ENCODE measurements at regions not wholly inside any gene's neighbourhood (a gene's known extent, or its start where the extent isn't known, plus 50 kb on each side); places are given as distances from the start of the nearest gene placed in this dataset.
A peak's percentile ranks its signal among the peaks of the same experiment; 100 is the strongest.

DNA sequence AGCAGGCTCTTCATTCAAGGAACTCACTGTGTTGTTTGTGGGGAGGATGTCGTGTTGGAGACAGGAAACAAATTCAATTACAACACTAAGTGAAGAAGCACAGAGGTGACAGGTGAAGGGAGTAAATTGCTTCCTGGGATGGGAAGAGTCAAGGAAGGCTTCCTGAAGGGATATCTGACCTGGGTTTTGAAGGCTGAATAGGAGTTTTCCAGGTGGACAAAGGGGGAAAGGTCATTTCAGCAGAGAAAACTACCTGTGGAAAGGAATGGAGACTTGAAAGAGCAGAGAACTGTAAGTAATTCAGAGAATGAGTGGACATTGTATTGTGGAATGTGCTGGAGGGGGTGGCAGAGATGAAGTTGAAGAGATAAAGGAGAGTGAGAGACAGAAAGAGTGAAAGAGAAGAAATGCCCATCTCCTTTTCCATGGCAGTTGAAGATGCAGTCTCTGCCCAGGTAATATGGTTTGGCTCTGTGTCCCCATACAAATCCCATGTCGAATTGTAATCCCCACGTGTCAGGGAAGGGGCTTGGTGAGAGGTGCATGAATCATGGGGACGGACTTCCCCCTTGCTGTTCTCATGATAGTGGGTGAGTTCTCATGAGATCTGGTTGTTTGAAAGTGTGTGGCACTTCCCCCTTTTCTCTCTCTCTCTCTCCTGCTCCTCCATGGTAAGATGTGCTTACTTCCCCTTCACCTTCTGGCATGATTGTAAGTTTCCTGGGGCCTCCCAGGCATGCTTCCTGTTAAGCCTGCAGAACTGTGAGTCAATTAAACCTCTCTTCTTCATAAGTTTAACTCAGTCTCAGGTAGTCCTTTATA is 205.7 kb upstream of the BCOR start:
- no peak for DNase-seq

DNA sequence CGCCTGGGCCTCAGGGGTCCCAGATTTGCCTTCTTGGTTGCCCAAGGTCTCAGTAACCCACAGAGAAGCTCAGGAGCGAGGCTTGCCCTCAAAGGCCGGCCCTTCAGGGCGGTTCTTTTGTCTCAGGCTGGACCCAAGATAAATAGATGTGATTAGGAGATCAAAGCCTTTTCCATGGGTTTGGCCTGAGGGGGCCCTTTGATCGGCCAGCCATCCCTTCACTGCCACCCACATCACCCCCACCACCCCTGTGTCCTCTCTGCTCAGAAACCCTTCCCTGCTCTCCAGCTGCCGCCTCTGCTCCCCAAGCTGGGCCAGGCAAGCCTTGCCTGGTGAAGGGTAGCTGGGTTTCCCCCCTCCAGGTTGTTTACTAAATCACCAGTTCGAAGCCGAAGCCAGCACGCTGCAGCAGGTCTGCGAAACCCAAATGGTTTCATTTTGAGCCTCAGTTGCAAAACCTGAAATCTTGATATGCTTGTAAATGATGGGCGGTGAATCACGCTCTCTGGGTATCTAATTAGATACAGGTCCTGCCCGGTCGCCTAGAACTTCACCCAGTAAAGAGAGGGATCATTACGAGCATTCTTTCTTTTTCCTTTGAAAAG is 202.6 kb upstream of the BCOR start:
- no peak for DNase-seq

DNA sequence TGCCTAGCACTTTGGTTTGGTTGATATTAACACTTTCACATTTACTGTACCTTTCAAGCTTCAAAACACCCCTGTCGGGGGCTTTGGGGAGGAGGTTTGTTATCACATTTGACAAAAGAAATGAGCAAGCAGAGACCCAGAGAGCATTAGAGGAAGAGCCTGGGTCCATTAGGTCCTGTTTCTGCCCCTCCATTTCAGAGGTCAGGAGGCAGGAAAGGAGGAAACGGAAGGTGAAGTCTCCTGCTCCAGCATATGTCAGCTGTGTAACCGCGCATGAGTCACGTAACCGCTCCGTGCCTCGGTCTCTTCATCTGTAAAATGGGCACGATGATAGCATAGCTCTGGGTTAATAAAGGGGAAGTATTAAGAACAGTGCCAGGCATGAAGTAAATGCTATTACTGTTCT is 201.9 kb upstream of the BCOR start:
- no peak for DNase-seq

DNA sequence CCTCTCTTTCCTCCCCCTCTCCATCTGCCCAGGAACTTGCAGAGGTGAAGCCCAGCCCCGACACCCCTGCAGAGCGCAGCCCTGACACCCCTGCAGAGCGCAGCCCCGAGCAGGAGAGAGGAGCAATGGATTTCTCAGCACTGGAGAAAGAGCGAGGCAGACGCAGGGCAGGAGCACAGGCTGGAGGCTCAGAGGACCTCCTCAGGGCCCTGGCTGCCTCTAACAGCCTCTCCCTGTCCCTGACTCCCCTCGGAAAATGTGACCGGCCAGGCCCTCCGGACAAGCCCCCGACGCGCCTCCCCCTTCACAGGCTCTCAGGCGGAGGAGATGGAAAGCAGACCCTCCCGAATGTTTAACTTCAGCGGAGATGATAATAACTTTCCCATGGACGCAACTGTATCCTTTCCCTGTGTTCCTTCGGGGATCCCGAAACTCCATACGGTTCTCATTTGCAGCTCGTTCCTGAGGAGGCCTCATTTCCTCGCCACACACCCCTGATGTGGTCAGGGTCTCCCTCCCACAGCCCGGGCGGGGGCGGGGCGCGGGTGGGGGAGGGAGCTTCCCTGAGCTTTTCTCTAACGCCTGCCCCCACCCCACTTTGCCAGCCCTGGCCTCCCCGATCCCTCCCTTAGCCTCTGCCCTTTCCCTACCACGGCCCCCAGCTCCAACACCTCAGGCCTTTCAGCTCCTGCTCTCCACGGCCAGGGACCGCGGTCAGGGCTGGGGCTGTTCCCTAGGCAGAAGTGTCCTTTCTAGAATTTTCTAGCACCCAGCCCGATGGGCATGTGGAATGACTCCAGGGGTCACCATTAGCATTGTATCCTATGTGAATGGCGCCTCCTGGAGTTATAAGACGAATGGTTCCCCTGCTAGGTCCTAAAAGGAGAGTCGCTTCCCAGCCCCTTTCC is 201.1 kb upstream of the BCOR start:
- DNase-seq, result no peak

GRCh38 chrX:40298069-40298468 is 200.3 kb upstream of the BCOR start:
- DNase-seq, result no peak

- DNase-seq, result no peak
Observed at GRCh38 chrX:40291553-40291952, 193.8 kb upstream of the BCOR start.

DNA sequence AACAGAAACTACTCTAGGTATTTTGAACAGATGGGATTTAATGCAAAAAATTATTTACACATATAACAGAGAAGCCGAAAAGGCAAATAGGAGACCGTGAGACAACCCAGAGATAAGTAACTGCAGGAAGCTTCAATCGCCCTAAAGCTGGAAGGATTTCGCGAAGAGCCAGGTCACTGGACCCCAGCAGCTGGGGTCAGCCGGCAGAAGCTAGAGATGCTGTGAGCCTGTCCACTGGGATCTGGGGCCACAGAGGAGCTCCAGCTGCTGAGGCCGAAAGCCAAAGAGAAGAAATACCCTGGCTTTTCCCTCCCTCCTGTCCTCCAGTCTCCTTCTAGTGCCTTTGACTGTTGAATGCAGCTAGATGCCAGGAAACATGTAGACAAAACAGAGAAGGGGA is 192.8 kb upstream of the BCOR start:
- no peak for DNase-seq

DNA sequence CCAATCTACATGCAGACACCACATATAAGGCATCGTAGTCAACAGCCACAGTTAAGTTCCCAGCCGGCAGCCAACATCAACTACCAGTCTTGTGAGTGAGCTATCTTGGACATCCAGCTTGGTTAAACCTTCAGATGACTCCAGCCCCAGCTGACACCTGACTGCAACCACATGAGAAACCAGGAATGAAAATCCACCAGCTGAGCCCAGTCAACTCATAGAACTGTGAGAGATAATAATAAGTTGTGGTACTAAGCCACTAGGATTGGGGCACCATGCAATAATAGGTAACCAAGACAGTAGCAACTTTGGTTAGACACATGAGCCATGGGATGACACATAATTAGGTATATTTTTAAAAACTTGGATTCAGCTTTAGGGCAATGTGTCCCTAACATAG is 188.1 kb upstream of the BCOR start:
- no peak for DNase-seq

DNA sequence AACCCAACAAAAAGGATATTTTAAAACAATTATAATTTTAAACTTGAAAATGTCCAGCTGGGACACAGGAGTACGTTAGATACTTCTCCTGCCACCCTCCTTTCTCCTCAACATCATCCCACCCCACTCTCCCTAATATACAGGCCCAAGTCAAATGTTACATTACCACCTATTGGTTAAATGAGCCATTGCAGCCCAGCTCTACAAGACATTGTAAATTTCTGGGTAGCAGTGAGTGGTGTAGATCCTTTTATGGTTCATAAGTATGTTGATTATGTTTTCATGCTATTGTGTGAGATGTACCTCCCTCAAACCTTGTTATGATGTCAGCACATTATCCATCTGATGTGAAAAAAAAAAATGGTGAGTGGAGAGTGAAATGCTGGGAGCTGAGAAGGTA is 187.1 kb upstream of the BCOR start:
- DNase-seq, result no peak

- no peak for DNase-seq
Observed at GRCh38 chrX:40283981-40284380, 186.2 kb upstream of the BCOR start.

DNA sequence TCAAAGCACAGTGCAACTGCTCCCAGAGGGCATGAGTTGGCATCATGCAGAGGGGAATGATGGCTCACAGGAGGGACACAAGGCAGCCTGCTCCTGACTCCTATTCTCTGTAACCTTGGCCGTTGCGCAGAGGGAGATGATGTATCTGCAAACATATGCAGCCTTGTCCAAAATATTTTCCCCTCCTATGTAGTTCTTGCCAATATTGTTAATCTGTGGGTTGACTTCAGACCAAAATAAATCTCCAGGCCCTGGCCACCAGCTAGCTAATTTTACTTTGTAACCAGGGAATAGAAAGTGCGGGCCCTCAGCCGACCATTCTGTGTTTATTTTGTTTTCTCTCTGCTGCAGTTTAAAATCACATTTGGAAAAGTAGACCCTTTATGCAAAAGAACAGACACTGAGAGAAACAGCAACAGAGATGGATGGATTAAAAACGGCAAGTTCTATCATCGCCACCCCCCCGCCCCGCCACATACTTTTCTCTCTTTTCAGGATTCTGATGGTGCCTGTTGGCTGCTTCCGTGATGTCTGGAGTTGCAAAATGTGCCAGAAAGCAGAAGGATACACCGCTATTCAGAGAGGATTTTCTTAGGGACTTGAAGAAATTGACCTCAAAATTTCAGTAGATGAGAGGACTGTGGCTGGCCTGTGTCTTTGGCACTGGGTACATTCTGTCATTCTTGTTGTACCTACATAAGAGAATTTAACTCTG is 185.3 kb upstream of the BCOR start:
- no peak for DNase-seq

DNA sequence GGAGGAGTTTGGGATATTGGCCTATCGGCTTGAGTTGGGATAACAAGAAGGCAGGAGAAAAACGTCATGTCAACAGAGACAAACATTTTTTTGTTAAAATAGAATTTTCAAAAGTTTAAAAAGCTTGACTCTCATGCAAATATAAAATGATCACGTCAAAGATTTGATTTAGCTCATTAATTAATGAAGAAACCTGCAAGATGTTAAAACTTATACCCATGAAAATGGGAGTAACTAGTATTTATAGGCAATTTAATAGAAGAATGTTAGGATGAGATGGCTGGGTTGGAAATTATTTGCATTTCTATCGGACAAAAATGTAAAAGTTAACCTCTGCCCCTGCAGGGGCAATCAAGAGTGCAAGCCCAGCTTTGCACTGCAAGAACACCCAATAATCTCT is 184.6 kb upstream of the BCOR start:
- no peak for DNase-seq

- DNase-seq, result no peak
Observed at GRCh38 chrX:40281336-40282005, 183.7 kb upstream of the BCOR start.

DNA sequence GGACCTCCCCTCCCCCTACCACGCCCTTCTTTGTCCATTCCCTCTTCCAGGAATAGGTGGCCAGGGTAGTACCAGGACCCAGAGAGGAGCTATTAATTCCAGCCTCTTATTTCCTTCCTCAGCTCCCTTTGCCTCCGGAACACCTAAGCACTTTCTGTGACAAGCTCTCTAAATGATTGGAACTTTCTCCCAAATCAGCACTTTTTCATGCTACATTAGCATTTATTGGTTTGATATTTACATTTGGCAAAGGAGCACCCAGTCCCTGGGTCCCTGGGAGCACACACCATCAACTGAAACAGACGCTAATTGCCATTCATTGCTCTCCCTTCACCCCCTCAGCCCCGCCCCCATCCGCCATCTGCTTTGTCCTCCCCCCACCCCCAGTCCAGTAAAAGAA is 182.0 kb upstream of the BCOR start:
- DNase-seq, result no peak

GRCh38 chrX:40279091-40279430 is 181.3 kb upstream of the BCOR start:
- DNase-seq, result no peak

DNA sequence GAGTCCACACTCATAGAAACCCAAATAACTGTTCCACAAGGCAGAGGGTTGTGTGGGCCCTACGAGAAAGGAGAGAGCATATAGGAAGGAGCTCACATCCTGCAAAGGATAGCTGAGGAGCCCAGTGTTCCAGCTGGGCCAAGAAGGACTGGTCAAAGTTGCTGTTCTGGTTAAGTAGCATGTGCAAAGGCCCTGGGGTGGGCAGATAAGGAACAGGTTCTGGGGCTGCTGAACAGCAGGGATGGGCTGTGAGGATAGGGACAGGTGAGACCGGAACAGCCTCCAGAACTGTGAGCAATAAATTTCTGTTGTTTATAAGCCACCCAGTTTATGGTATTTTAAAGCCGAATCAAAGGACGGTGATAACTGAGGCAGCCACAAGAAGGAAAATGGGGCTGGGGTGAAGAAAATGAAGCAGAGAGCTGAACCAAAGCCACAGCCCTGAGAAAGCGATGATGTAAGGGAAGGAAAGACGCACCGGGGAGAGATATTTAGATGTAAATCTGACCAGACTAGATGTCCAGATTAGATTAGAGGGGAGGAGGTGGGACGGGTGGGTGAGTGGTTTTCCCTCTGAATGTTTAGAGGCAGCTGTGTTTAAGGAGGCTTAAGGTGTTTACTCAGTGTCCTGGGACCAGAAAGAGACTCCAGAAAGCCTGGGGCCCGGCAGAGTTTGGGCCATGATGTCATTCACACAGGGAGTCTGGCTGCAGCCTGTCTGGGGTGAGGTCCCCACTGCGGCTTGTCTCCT is 180.8 kb upstream of the BCOR start:
- DNase-seq, result peak; percentile 31

DNA sequence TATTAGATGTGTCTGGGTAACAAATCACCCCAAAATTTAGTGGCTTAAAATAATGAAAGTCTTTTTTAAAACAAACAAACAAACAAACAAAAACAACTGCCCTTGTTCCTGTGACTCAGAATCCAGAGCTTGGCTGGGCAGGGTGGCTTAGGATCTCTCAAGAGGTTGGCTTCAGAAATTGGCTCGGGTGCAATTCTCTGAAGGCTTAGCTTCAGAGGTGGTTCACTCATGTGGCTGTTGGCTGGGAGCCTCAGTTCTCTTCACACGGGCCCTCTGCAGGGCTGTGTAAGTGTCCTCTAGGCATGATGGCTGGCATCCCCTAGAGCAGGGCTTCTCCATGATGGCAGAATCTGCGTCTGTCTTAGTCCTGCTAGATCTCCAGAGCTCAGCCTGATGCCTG is 179.9 kb upstream of the BCOR start:
- DNase-seq, result no peak

DNA sequence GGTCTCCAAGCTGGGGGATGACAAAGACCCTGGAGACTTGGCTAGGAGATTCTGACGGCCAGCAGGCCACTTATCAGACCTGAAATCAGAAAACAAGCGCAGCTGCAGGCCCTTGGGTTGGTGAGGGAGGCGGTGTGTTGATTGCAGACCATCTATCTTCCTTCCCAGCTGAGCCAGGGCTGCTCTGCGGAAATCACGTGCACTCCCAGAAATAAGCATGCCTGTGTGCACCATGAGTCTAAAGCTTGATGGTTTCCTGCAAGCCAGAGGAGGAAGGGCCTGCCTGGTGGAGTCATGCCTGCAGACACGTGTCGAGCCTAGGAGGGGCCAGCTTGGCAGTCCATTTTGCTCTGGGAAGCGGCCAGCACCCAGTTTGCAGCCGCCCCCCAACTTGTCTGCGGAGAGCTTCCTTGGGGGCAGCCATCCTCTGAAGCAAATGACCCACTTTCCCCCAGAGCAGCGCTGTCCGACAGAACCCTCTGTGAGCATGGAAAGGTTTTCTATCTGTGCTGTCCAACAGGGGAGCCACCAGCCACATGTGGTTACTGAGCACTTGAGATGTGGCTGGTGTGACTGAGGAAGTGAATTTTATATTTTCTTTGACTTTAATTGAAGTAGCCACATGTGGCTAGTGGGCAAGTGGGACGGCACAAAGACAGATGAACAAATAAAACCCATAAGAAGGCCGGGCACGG is 175.7 kb upstream of the BCOR start:
- DNase-seq, result no peak

DNA sequence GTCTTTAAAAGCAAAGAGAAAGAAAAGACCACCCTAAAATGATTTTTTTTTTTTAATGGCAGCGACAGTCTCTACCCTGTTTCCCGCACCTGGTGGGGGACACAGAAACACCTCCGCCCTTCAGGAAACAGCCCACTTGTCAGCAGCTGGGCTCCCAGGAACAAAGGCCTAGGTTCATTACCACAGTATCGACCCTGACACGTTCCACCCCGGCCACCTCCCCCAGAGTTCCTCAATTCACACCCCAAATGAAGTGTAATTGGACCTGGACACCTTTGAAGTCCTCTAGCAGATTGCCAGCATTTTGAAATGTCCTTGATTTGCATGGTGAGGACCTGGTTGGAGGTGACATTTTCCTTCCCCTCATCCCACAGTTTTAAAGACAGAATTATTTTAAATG is 175.0 kb upstream of the BCOR start:
- no peak for DNase-seq

GRCh38 chrX:40272141-40272540 is 174.4 kb upstream of the BCOR start:
- DNase-seq, result no peak

DNA sequence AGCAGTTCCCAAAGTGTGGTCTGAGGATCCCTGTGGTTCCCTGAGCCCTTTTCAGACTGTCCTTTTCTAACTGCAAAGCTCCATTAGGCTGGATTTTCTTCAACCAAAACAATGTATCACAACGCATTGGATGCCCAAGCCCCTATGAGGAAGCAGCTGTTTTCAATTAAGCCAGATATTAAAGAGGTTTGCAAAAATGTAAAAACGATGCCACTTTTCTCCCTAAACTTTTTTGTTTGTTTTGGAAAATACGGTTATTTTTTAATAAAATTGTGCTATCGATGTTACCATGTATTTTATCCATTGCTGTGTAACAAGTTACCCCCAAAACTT is 170.4 kb upstream of the BCOR start:
- no peak for DNase-seq

Measured in activated T-cell treated with anti-CD3 and anti-CD28 coated beads for 4 hours (primary cell).